ENCODE measurements at regions not wholly inside any gene's neighbourhood (a gene's known extent, or its start where the extent isn't known, plus 50 kb on each side); places are given as distances from the start of the nearest gene placed in this dataset.
A peak's percentile ranks its signal among the peaks of the same experiment; 100 is the strongest.

- TF ChIP-seq CTCF (IDR thresholded peaks at IDR 0.05) (peak; percentile 30), RFX5 (IDR thresholded peaks at IDR 0.05; ENCODE audit: low read length) (no peak), REST (IDR thresholded peaks at IDR 0.05; ENCODE audit: low read depth, low read length) (no peak), POLR2AphosphoS5 (IDR thresholded peaks at IDR 0.05; ENCODE audit: low read depth, low read length) (no peak), YY1 (IDR thresholded peaks at IDR 0.05; ENCODE audit: low read depth) (no peak), TAF1 (IDR thresholded peaks at IDR 0.05; ENCODE audit: borderline replicate concordance, low read depth, low read length) (no peak), RAD21 (IDR thresholded peaks at IDR 0.05; ENCODE audit: low read length) (peak; percentile 33), EZH2phosphoT487 (IDR thresholded peaks at IDR 0.05; ENCODE audit: borderline replicate concordance, low read depth) (no peak)
Observed at GRCh38 chr5:29367176-29367833, 1826.2 kb upstream of the CDH6 start.

Data from SK-N-SH (cell line).